OCI-LY3 (cell line): ENCODE measurements at regions not wholly inside any gene's neighbourhood (a gene's known extent, or its start where the extent isn't known, plus 50 kb on each side); places are given as distances from the start of the nearest gene placed in this dataset.

Source experiments
- H2AFZ ChIP-seq: fragments of 200-600, 300-600 bp; shearing (Covaris generic); 2 replicates; pipeline ENCODE4 v1.6.0; 2014; ENCODE audit warnings: antibody characterized with exemption, low read depth, low read length
- H3K27ac ChIP-seq: fragments of 200-600, 300-600 bp; sonication (generic); 2 replicates; pipeline ENCODE4 v1.5.1; 2014; ENCODE audit warnings: mild to moderate bottlenecking, low read length, moderate library complexity, mixed read lengths
- H3K27me3 ChIP-seq: fragments of 200-600, 300-600 bp; sonication (generic); 2 replicates; pipeline ENCODE4 v1.6.1; 2014; ENCODE audit warnings: low read depth, low read length, mixed read lengths
- H3K36me3 ChIP-seq: fragments of 200-600, 300-600 bp; sonication (generic); replicated peaks from 2 replicates; pipeline ENCODE3; 2014; ENCODE audit warnings: low read depth, low read length, mixed read lengths
- H3K4me1 ChIP-seq: fragments of 300-600, 200-600 bp; sonication (generic); 2 replicates; pipeline ENCODE4 v1.6.1; 2014; ENCODE audit warnings: low read length, mixed read lengths
- H3K4me2 ChIP-seq: fragments of 200-600, 300-600 bp; sonication (generic); 2 replicates; pipeline ENCODE4 v1.6.1; 2014; ENCODE audit warnings: low read length, mixed read lengths
- H3K4me3 ChIP-seq: fragments of 300-600, 200-600 bp; sonication (generic); 2 replicates; pipeline ENCODE4 v1.5.1; 2014; ENCODE audit warnings: antibody characterized with exemption, mild to moderate bottlenecking, low read length, moderate library complexity
- H3K79me2 ChIP-seq: fragments of 300-600, 200-600 bp; shearing (Covaris generic); 2 replicates; pipeline ENCODE4 v1.6.1; 2014; ENCODE audit warnings: mild to moderate bottlenecking, low read length, mixed read lengths
- H3K9ac ChIP-seq: fragments of 300-600, 200-600 bp; shearing (Covaris generic); 2 replicates; pipeline ENCODE4 v1.6.0; 2014; ENCODE audit warnings: mild to moderate bottlenecking, low read length, moderate library complexity
- H3K9me3 ChIP-seq: fragments of 200-600, 300-600 bp; shearing (Covaris generic); 2 replicates; pipeline ENCODE4 v1.6.1; 2014; ENCODE audit warnings: low read length, mixed read lengths; ENCODE audit not compliant: insufficient read depth
- H4K20me1 ChIP-seq: fragments of 200-600, 300-600 bp; sonication (generic); 2 replicates; pipeline ENCODE4 v1.6.1; 2016; ENCODE audit warnings: low read length, mixed read lengths; ENCODE audit not compliant: insufficient read depth
- EZH2phosphoT487 ChIP-seq: fragments of 200-600 bp; shearing (Covaris generic); IDR thresholded peaks from 2 replicates; pipeline ENCODE4 v1.6.1; 2018; ENCODE audit warnings: antibody characterized with exemption, mixed run types, low read depth
- TF ChIP-seq, protein P1 (sequence below): fragments of 200-600, 300-600 bp; sonication (generic); IDR thresholded peaks from 2 replicates; pipeline ENCODE4 v1.5.1; 2014; ENCODE audit warnings: antibody characterized with exemption, low read length, low read depth

DNA sequence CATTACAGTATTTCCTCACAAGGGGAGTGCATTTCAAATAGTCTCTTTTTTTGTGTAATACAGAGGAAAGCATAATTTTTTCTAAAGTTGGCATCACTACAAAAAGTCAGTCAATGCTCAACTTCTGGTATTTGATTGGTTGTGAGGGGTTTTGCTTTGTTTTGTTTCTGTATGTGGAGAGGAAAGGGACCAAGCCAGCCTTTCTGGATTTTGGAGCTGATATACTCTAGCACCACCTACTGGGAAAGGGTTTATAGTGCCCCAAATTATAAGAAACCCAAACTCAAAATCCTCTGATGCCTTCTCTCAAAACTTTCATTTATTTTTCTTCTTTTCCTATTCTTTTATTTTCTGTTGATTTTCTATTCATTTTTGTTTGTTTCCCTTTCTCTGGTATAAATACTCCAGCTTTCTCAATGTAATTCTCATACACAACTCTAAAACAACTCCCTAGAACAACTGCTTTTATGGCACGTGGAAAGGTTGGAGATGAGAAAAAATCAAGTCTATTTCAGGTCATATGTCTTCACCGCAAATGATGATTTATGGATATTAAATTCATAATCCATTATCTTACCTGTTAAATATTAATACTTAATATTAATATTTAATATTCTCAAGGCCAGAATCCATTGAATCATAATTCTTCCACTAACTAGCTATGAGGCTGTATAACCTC is 69.5 kb upstream of the ANXA1 start:
- no peaks in the 10 kb centered on the region for H3K36me3 ChIP-seq
- peaks cover 23% of the 10 kb centered on the region for H3K27me3 ChIP-seq
- H3K79me2 ChIP-seq: no peaks in the 10 kb centered on the region
- H2AFZ ChIP-seq: no peak overlapping the region
- no peaks in the 10 kb centered on the region for H3K9me3 ChIP-seq
- no peaks in the 10 kb centered on the region for H3K4me1 ChIP-seq
- no peaks in the 10 kb centered on the region for H4K20me1 ChIP-seq
- no peak overlapping the region for H3K4me3 ChIP-seq
- H3K27ac ChIP-seq: no peak overlapping the region
- TF ChIP-seq, protein P1, sequence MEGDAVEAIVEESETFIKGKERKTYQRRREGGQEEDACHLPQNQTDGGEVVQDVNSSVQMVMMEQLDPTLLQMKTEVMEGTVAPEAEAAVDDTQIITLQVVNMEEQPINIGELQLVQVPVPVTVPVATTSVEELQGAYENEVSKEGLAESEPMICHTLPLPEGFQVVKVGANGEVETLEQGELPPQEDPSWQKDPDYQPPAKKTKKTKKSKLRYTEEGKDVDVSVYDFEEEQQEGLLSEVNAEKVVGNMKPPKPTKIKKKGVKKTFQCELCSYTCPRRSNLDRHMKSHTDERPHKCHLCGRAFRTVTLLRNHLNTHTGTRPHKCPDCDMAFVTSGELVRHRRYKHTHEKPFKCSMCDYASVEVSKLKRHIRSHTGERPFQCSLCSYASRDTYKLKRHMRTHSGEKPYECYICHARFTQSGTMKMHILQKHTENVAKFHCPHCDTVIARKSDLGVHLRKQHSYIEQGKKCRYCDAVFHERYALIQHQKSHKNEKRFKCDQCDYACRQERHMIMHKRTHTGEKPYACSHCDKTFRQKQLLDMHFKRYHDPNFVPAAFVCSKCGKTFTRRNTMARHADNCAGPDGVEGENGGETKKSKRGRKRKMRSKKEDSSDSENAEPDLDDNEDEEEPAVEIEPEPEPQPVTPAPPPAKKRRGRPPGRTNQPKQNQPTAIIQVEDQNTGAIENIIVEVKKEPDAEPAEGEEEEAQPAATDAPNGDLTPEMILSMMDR: peak; percentile 79
- TF ChIP-seq EZH2phosphoT487: no peak
- H3K4me2 ChIP-seq: no peak overlapping the region
- H3K9ac ChIP-seq: no peak overlapping the region

DNA sequence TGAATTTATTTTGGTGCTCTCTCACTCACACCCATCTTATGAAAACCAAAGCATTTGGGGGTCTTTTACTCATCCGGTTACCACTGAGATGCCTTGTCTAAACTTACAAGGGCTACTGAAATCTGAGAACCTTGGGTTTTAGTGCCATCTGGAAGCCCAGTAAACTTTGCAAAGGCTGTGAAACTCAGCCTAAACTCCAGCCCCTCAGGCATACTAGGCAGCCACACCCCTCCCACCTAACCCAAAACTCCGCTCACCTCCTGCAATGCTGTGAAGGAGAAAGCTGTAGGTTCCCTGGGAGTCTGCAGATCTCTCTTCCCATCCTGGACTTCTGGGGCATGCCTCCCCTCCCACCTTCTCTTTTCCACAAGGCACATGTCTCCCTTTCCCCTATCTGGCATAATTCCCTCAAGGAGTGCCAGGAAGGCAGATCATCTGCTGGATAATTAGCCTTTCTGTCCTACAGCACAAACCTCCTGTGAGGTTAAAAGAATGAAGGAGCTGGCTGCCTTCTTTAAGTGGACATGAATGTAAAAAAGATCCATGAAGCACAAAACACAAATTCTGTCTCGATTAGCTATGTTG is 71.5 kb upstream of the ANXA1 start:
- H3K27ac ChIP-seq: no peak overlapping the region
- TF ChIP-seq EZH2phosphoT487: no peak
- TF ChIP-seq, protein P1: no peak
- no peak overlapping the region for H3K4me3 ChIP-seq
- H4K20me1 ChIP-seq: no peaks in the 10 kb centered on the region
- H3K79me2 ChIP-seq: no peaks in the 10 kb centered on the region
- H3K27me3 ChIP-seq: peaks cover 23% of the 10 kb centered on the region
- H3K9me3 ChIP-seq: no peaks in the 10 kb centered on the region
- no peak overlapping the region for H3K9ac ChIP-seq
- H3K4me2 ChIP-seq: no peak overlapping the region
- H2AFZ ChIP-seq: no peak overlapping the region
- no peaks in the 10 kb centered on the region for H3K4me1 ChIP-seq
- no peaks in the 10 kb centered on the region for H3K36me3 ChIP-seq

DNA sequence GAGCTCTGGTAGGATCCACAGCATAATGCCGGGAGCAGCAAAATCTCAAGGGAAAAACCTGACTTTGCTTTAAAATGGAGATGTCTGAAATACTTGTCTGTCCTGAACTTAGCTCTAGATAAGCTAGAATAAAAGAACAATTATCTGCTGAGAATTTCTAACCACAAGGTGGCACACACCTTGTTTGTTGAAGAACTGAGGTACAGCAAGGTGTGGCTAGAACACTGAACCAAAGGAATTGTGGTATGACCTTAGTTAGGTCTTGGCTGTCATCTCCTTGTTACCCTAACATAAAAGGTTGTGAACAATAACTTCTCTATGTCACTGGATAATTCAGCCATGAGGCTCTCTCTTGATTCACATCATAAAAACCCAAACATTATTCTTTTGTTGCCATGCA is 72.3 kb upstream of the ANXA1 start:
- Histone ChIP-seq H3K27ac (no peak overlapping the region), H3K36me3 (no peaks in the 10 kb centered on the region), H4K20me1 (no peaks in the 10 kb centered on the region), H3K4me1 (no peaks in the 10 kb centered on the region), H3K4me2 (no peak overlapping the region), H3K4me3 (no peak overlapping the region), H3K9ac (no peak overlapping the region), H2AFZ (no peak overlapping the region), H3K79me2 (no peaks in the 10 kb centered on the region), H3K27me3 (peaks cover 23% of the 10 kb centered on the region), H3K9me3 (no peaks in the 10 kb centered on the region)
- no peak for TF ChIP-seq EZH2phosphoT487
- TF ChIP-seq, protein P1: peak; percentile 34

DNA sequence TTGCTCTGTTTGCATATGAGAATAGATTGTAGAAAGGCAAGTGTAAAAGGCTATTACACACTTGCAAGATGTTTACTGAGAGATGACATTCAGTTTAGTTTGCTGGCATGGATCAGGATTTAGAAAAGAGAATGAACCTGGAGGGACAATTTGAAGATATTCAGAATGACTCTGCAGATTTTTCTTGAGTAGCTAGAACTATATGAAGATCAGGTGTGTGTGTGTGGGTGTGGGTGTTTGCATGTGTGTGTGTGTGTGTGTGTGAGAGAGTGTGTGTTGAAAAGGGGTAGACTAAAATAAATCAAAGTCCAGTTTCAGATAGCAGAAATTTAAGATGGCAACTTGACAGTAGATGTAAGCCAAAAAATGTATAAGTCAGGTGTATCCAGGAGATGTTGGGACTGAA is 74.0 kb upstream of the ANXA1 start:
- no peaks in the 10 kb centered on the region for H3K4me1 ChIP-seq
- H3K4me3 ChIP-seq: no peak overlapping the region
- H3K27me3 ChIP-seq: peaks cover 22% of the 10 kb centered on the region
- no peaks in the 10 kb centered on the region for H3K9me3 ChIP-seq
- H4K20me1 ChIP-seq: no peaks in the 10 kb centered on the region
- TF ChIP-seq, protein P1: no peak
- TF ChIP-seq EZH2phosphoT487: no peak
- no peak overlapping the region for H3K27ac ChIP-seq
- H2AFZ ChIP-seq: no peak overlapping the region
- H3K9ac ChIP-seq: no peak overlapping the region
- H3K4me2 ChIP-seq: no peak overlapping the region
- no peaks in the 10 kb centered on the region for H3K36me3 ChIP-seq
- H3K79me2 ChIP-seq: no peaks in the 10 kb centered on the region
